GM12872 (cell line): ENCODE measurements at regions not wholly inside any gene's neighbourhood (a gene's known extent, or its start where the extent isn't known, plus 50 kb on each side); places are given as distances from the start of the nearest gene placed in this dataset.

Source experiments
- TF ChIP-seq, protein P1 (sequence below): IDR thresholded peaks from 3 replicates; pipeline ENCODE4 v1.5.1; 2011; ENCODE audit warnings: low read depth, mild to moderate bottlenecking, low read length, moderate library complexity; ENCODE audit not compliant: insufficient read depth

DNA sequence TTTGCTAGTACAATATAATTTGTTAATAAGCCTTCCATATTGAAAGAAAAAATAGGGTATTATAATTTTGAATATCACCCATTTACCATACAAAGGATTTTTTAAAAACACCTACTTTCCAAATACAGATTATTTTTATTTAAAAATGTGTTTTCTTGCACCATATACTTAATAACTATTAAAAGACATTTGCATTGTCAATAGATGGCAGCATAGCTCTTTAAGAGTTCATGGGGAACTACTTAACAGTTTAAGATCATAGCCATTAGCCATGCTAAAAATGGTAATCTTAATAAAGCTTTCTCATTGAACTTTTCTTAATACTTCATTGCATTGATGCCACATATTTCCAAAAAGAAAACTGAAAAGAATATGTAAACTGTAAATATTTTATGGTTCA is 1995.9 kb downstream of the C4orf33 start:
- TF ChIP-seq, protein P1, sequence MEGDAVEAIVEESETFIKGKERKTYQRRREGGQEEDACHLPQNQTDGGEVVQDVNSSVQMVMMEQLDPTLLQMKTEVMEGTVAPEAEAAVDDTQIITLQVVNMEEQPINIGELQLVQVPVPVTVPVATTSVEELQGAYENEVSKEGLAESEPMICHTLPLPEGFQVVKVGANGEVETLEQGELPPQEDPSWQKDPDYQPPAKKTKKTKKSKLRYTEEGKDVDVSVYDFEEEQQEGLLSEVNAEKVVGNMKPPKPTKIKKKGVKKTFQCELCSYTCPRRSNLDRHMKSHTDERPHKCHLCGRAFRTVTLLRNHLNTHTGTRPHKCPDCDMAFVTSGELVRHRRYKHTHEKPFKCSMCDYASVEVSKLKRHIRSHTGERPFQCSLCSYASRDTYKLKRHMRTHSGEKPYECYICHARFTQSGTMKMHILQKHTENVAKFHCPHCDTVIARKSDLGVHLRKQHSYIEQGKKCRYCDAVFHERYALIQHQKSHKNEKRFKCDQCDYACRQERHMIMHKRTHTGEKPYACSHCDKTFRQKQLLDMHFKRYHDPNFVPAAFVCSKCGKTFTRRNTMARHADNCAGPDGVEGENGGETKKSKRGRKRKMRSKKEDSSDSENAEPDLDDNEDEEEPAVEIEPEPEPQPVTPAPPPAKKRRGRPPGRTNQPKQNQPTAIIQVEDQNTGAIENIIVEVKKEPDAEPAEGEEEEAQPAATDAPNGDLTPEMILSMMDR, result no peak

DNA sequence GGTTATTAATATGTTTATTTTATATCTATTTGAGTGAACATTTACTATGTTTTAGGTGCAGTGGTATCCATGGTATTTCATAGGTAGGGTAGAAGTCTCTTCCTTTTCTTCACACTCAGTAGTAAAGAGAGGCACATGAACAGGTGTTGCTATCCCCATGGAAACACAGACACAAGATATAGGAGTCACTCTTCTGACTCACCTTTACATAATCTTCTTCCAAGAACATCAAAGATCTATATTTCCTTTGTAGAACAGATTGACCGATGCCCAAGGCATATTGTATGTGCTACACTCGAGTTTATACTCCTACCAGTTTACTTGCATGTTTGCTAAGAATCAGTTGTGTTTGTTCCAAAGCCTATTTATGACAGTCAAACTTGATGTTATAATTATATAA is 1997.4 kb downstream of the C4orf33 start:
- TF ChIP-seq, protein P1, result no peak

DNA sequence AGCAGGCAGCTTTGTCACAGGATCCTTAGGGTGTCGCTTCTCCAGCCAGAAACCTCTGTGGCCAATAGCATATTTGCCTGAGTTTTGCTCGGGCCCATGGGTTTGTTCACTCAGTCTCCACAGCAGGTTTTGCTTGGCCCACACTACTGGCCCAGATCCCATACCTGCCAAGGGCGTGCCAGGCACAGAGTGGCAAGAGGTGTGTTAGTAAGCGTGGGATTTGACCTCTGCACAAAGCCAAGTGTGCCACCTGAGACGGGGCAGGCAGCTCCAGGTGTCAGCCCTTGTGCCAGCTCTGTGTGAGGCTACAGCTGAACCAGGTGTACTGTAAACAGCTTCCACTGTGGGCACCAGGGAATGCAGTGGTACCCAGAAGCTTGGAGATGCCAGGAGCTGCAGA is 2003.0 kb downstream of the C4orf33 start:
- TF ChIP-seq, protein P1, result no peak

DNA sequence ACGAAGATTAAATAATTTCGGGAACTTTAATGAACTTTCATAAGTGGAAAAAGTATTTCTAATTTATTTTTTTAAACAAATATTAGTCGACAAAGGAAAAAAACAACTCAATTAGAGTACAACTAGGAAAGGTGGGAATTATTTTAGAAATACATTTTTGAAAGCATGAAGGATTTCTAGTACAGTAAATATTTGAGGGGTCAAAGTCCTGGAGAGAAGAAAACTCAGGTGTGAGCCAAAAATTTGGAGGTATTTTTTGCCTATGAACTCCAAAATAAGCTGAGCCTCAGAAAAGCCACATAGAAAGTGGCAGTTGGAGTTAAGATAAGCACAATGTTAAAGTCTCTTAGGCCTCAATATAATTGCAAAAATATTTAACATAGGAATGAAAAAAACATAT is 2017.3 kb downstream of the C4orf33 start:
- TF ChIP-seq, protein P1, result no peak

DNA sequence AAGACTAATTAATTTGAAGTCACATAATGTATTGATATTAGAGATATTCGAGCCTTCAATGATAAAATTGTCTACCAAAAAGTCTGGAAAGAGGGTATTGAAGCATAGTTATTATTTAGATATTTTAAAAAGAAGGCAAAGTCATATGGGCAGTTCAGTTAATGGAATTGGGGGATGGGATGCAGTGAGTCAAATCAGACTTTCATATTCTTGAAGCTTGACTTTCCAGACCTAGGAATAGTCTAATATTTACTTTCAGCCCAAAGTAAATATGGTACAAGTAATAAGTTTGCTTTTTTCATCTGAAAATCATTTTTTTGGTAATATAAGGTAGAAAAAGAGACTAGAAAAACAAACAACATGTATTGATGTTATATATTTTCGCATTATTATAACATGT is 2017.8 kb downstream of the C4orf33 start:
- TF ChIP-seq, protein P1, result no peak

DNA sequence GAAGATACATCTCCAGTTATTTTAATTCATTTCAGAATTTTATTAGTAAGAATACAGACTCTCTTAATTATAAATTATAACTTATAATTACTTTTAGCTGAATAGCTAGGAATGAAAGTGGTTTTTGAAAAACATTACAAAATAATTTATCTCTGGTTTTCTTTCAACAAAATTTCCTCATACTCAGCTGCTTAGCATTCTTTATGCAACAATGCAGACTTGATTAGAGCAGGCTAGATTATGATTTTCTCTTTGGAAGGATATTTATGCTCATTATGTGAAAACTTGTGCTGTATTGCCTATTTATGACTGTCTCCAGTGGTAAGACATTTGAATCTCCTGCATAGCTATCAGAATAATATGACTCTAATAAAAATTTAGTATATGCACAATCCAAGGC is 2023.7 kb downstream of the C4orf33 start:
- TF ChIP-seq, protein P1, result no peak

DNA sequence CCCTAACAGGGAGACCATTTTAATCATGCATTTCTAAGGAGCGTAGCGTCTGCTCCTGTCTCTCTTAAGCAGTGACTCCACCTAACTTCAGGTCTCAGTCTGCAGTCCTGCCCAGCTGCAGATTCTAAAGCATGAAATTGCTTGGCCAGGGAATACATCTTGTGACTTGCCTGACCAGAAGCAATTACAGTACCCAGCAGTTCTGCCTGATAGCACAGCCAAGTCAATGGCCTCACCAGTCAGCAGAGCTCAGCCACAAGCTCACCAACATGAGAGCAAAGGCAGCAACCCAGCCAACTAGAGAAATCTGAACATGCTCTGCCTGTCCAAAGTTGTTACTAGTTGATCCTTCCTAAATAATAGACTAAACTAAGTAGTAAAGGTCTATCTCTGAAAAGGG is 2011.9 kb upstream of the PCDH10 start:
- TF ChIP-seq, protein P1, result no peak

DNA sequence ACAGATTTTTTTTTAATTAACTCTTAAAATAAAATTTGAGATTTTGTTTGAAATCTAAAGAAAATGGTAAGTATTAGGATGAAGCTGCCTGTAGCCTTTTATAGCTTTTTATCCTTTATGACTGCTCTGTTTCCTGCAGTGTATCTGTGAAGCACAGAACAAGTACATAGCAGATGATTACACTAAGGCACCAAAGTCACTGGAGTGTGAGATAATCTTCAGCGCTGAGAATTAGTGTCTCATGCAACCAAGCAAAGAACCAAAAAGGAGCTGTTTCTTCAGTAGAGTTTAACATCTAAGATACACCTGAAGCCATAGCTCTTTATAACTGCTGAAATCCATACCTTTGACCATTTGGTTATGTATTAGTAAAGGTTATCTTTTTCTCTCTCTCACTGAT is 1989.8 kb upstream of the PCDH10 start:
- TF ChIP-seq, protein P1, result no peak
